ENCODE measurements at regions not wholly inside any gene's neighbourhood (a gene's known extent, or its start where the extent isn't known, plus 50 kb on each side); places are given as distances from the start of the nearest gene placed in this dataset.

- Histone ChIP-seq H3K36me3 (ENCODE audit: low read length) (no peaks in the 10 kb centered on the region), H4K20me1 (ENCODE audit: low read depth, low read length) (no peaks in the 10 kb centered on the region), H3F3A (ENCODE audit: insufficient read depth) (no peaks in the 10 kb centered on the region), H3K9me2 (replicated peaks; ENCODE audit: insufficient read depth, low read length) (no peaks in the 10 kb centered on the region), H3K4me2 (ENCODE audit: low read depth, low read length, poor library complexity, severe bottlenecking) (no peak overlapping the region), H3K9me3 (ENCODE audit: insufficient read depth, low read length) (no peaks in the 10 kb centered on the region), H3K27me3 (ENCODE audit: low read length) (no peaks in the 10 kb centered on the region), H3K79me2 (ENCODE audit: insufficient read depth, low read length) (no peaks in the 10 kb centered on the region), H3K27ac (ENCODE audit: low read depth, low read length) (no peak overlapping the region), H3K9ac (ENCODE audit: low read length) (no peak overlapping the region), H3K4me3 (ENCODE audit: insufficient read depth, low read length, poor library complexity, severe bottlenecking) (no peak overlapping the region), H2AFZ (ENCODE audit: low read depth, low read length, severe bottlenecking) (no peak overlapping the region)
- TF ChIP-seq EZH2phosphoT487 (conservative IDR thresholded peaks at IDR 0.05; ENCODE audit: low read length), result no peak
- no peak for TF ChIP-seq CTCF (IDR thresholded peaks at IDR 0.05; ENCODE audit: insufficient read depth, low read length, poor library complexity, severe bottlenecking)
These were observed 68.1 kb downstream of the EOMES start for GRCh38 chr3:27653803-27654558.

- Histone ChIP-seq H3K79me2 (ENCODE audit: insufficient read depth, low read length) (no peaks in the 10 kb centered on the region), H3K9me3 (ENCODE audit: insufficient read depth, low read length) (no peaks in the 10 kb centered on the region)
These were observed 72.8 kb downstream of the EOMES start for GRCh38 chr3:27649277-27649676.

GRCh38 chr3:27646896-27647295 is 75.2 kb downstream of the EOMES start:
- Histone ChIP-seq H3K36me3 (ENCODE audit: low read length) (no peaks in the 10 kb centered on the region), H3F3A (ENCODE audit: insufficient read depth) (no peaks in the 10 kb centered on the region), H3K27ac (ENCODE audit: low read depth, low read length) (no peak overlapping the region), H3K4me3 (ENCODE audit: insufficient read depth, low read length, poor library complexity, severe bottlenecking) (no peak overlapping the region), H3K9ac (ENCODE audit: low read length) (no peak overlapping the region), H3K4me2 (ENCODE audit: low read depth, low read length, poor library complexity, severe bottlenecking) (no peak overlapping the region), H3K9me2 (replicated peaks; ENCODE audit: insufficient read depth, low read length) (no peaks in the 10 kb centered on the region), H3K9me3 (ENCODE audit: insufficient read depth, low read length) (no peaks in the 10 kb centered on the region), H3K79me2 (ENCODE audit: insufficient read depth, low read length) (no peaks in the 10 kb centered on the region), H4K20me1 (ENCODE audit: low read depth, low read length) (no peaks in the 10 kb centered on the region), H3K27me3 (ENCODE audit: low read length) (no peaks in the 10 kb centered on the region), H2AFZ (ENCODE audit: low read depth, low read length, severe bottlenecking) (no peak overlapping the region)
- no peak for TF ChIP-seq EZH2phosphoT487 (conservative IDR thresholded peaks at IDR 0.05; ENCODE audit: low read length)
- TF ChIP-seq CTCF (IDR thresholded peaks at IDR 0.05; ENCODE audit: insufficient read depth, low read length, poor library complexity, severe bottlenecking), result no peak

More at GRCh38 chr3:27649277-27649676, 72.8 kb downstream of the EOMES start:
- Histone ChIP-seq H3F3A (ENCODE audit: insufficient read depth) (no peaks in the 10 kb centered on the region), H3K9ac (ENCODE audit: low read length) (no peak overlapping the region), H2AFZ (ENCODE audit: low read depth, low read length, severe bottlenecking) (no peak overlapping the region), H4K20me1 (ENCODE audit: low read depth, low read length) (no peaks in the 10 kb centered on the region), H3K27me3 (ENCODE audit: low read length) (no peaks in the 10 kb centered on the region), H3K4me3 (ENCODE audit: insufficient read depth, low read length, poor library complexity, severe bottlenecking) (no peak overlapping the region), H3K27ac (ENCODE audit: low read depth, low read length) (no peak overlapping the region), H3K4me2 (ENCODE audit: low read depth, low read length, poor library complexity, severe bottlenecking) (no peak overlapping the region), H3K36me3 (ENCODE audit: low read length) (no peaks in the 10 kb centered on the region), H3K9me2 (replicated peaks; ENCODE audit: insufficient read depth, low read length) (no peaks in the 10 kb centered on the region)
- TF ChIP-seq EZH2phosphoT487 (conservative IDR thresholded peaks at IDR 0.05; ENCODE audit: low read length) (no peak), CTCF (IDR thresholded peaks at IDR 0.05; ENCODE audit: insufficient read depth, low read length, poor library complexity, severe bottlenecking) (no peak)

Data from SU-DHL-6 (cell line).